Spleen (tissue), 7 donors: ENCODE measurements at regions not wholly inside any gene's neighbourhood (a gene's known extent, or its start where the extent isn't known, plus 50 kb on each side); places are given as distances from the start of the nearest gene placed in this dataset.

ENCODE experiments used
- CTCF ChIP-seq, 11 experiments: fragments of 200-600 bp in 7 of 11; fragments of 450-650 bp in 4 of 11; sonication (generic) in 4 of 11; IDR thresholded peaks in 8 of 11; conservative IDR thresholded peaks in 3 of 11; 1 replicate in 7 of 11; 2 replicates in 4 of 11; pipeline versions ENCODE4 v1.4.0 to v1.8.0; 2016 to 2021; ENCODE audit warnings: antibody characterized with exemption in 11 of 11, inconsistent platforms in 4 of 11, mild to moderate bottlenecking in 1 of 11
- POLR2A ChIP-seq, 3 donors: fragments of 450-650 bp; IDR thresholded peaks; one replicate each; pipeline ENCODE4 v1.5.1; 2017; ENCODE audit warnings: antibody characterized with exemption in 3 of 3, mild to moderate bottlenecking in 1 of 3
- donor health status: DM: no; HTN: no; CAD: no; lungs with moderate emphysema.
- donor health status: DM: no; HTN: no; CAD: no.
- donor health status: DM: no; HTN: no; CAD: no.

DNA sequence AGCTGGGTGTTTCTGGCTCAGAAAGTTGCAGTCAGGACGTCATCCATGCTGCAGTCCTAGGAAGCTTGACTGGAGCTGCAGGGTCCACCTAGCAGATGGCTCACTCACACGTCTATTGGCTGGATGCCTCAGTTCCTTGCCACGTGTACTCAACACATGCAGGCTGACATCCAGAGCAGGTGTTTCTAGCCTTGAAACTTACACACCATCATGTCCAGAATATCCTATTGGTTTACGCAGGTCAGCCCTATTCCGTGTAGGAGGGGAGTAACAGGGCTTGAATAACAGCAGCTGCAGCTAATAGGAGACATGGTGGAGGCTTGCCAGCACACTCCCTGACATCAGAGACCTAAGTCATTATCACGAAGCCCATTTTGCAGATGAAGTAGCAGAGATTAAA is 473.5 kb downstream of the ACTL7B start:
- TF ChIP-seq CTCF (IDR thresholded peaks at IDR 0.05 in 8 of 11, conservative IDR thresholded peaks at IDR 0.05 in 3 of 11) (no peak), POLR2A (IDR thresholded peaks at IDR 0.05) (no peak)
